A549 (cell line): ENCODE measurements at regions not wholly inside any gene's neighbourhood (a gene's known extent, or its start where the extent isn't known, plus 50 kb on each side); places are given as distances from the start of the nearest gene placed in this dataset.

ENCODE experiments used
- CTCF ChIP-seq: fragments of >200 bp; sonication (Bioruptor Twin); formaldehyde crosslinking; IDR thresholded peaks from 3 replicates; pipeline ENCODE4 v1.5.1; 2016
- E2F6 ChIP-seq: IDR thresholded peaks from 2 replicates; pipeline ENCODE4 v1.6.1; 2012; ENCODE audit warnings: low read depth, borderline replicate concordance
- EP300 ChIP-seq, 2 experiments: fragments of >200 bp; sonication (Bioruptor Twin); formaldehyde crosslinking; IDR thresholded peaks; 2 replicates in 1 of 2; 3 replicates in 1 of 2; pipeline ENCODE4 v1.6.1; 2016 to 2017
- ESRRA ChIP-seq: fragments of 150-350 bp; IDR thresholded peaks from 2 replicates; pipeline ENCODE4 v1.6.1; 2014; ENCODE audit warnings: mild to moderate bottlenecking, low read length, borderline replicate concordance
- MAX ChIP-seq: IDR thresholded peaks from 2 replicates; pipeline ENCODE4 v1.6.1; 2012
- POLR2A ChIP-seq: IDR thresholded peaks from 2 replicates; pipeline ENCODE4 v1.6.1; 2012; ENCODE audit warnings: mild to moderate bottlenecking, low read length
- RAD21 ChIP-seq, 2 experiments: fragments of >200 bp in 1 of 2; sonication (Bioruptor Twin) in 1 of 2; formaldehyde crosslinking in 1 of 2; IDR thresholded peaks in 1 of 2; conservative IDR thresholded peaks in 1 of 2; 2 replicates in 1 of 2; 3 replicates in 1 of 2; pipeline ENCODE4 v1.6.1; 2012 to 2018; ENCODE audit warnings: inconsistent platforms in 1 of 2
- RCOR1 ChIP-seq: fragments of 150-350 bp; IDR thresholded peaks from 2 replicates; pipeline ENCODE4 v1.6.1; 2014; ENCODE audit warnings: antibody characterized with exemption, low read length, low read depth
- RFX5 ChIP-seq: fragments of 450-650 bp; IDR thresholded peaks from 2 replicates; pipeline ENCODE4 v1.7.1; 2014; ENCODE audit warnings: antibody characterized with exemption, mild to moderate bottlenecking, moderate library complexity
- SMC3 ChIP-seq: fragments of >200 bp; sonication (Bioruptor Twin); formaldehyde crosslinking; IDR thresholded peaks from 3 replicates; pipeline ENCODE4 v1.6.1; 2018; ENCODE audit warnings: inconsistent platforms
- ZC3H11A ChIP-seq: fragments of 450-650 bp; IDR thresholded peaks from 2 replicates; pipeline ENCODE4 v1.6.1; 2014; ENCODE audit warnings: antibody characterized with exemption, mild to moderate bottlenecking

- TF ChIP-seq POLR2A, result no peak
- TF ChIP-seq E2F6, result no peak
- no peak for TF ChIP-seq CTCF
- TF ChIP-seq ESRRA, result no peak
- TF ChIP-seq RCOR1, result no peak
- TF ChIP-seq EP300 (IDR thresholded peaks at IDR 0.05), result no peak
- TF ChIP-seq MAX, result no peak
- no peak for TF ChIP-seq RAD21 (conservative IDR thresholded peaks at IDR 0.05 in 1 of 2, IDR thresholded peaks at IDR 0.05 in 1 of 2)
- no peak for TF ChIP-seq ZC3H11A
- no peak for TF ChIP-seq RFX5
- TF ChIP-seq SMC3, result no peak
Observed at GRCh38 chr6:138689849-138690248, 83.7 kb upstream of the CCDC28A start.
